GM12878 (cell line): ENCODE measurements at regions not wholly inside any gene's neighbourhood (a gene's known extent, or its start where the extent isn't known, plus 50 kb on each side); places are given as distances from the start of the nearest gene placed in this dataset.

Source experiments
- ATAC-seq: fragments of 200-7000 bp; cut with Tn5 transposase; 3 replicates; pipeline ENCODE4 v1.9.1; 2020; ENCODE audit warnings: mild to moderate bottlenecking, moderate library complexity
- BruUV-seq: library from RNA; stranded (reverse); fragments of 400-500 nt; replicated peaks from 2 replicates; lab custom pipeline; 2021; lab: Mats Ljungman, UMichigan
- CTCF ChIA-PET: fragments of 300-600 bp; sonication (Branson Sonifier 250); formaldehyde crosslinking; extraction: SDS; loops from one replicate; lab custom pipeline; 2021; ENCODE audit warnings: inconsistent platforms; lab: Yijun Ruan, JAX
- POLR2A ChIA-PET: fragments of 350-600 bp; formaldehyde crosslinking; extraction: SDS; loops from one replicate; lab custom pipeline; 2021; ENCODE audit warnings: inconsistent platforms; lab: Charles Lee
- RAD21 ChIA-PET: fragments of 300-600 bp; sonication (Branson Sonifier 250); formaldehyde crosslinking; loops from one replicate; lab custom pipeline; 2023; ENCODE audit warnings: antibody characterized with exemption; ENCODE audit not compliant: unreplicated experiment; lab: Charles Lee
- SMC1A ChIA-PET: fragments of 300-600 bp; sonication (Branson Sonifier 250); formaldehyde crosslinking; loops from one replicate; lab custom pipeline; 2023; ENCODE audit not compliant: unreplicated experiment, uncharacterized antibody; lab: Charles Lee
- DNase-seq: peaks from one replicate; pipeline ENCODE4 v3.0.0-alpha.2; 2011; ENCODE audit warnings: low read depth, low spot score
- FAIRE-seq: peaks from 3 replicates; lab custom pipeline; 2011; peaks lifted over from hg19 to GRCh38; lab: Jason Lieb, UNC
- H2AFZ ChIP-seq: 2 replicates; pipeline ENCODE4 v1.6.0; 2011; ENCODE audit warnings: low read depth, low read length, control low read depth; ENCODE audit not compliant: control insufficient read depth
- H3K27ac ChIP-seq: 2 replicates; pipeline ENCODE4 v1.5.1; 2011; ENCODE audit warnings: control low read depth; ENCODE audit not compliant: control insufficient read depth, insufficient read depth
- H3K27me3 ChIP-seq, 2 experiments: replicated peaks in 1 of 2; 2 replicates each; pipeline versions ENCODE4 v1.6.0 to v1.6.1; 2011; ENCODE audit warnings: low read length in 1 of 2; ENCODE audit not compliant: control insufficient read depth in 2 of 2, insufficient read depth in 2 of 2
- H3K36me3 ChIP-seq, 2 experiments: 2 replicates each; pipeline ENCODE4 v1.5.1; 2011; ENCODE audit warnings: low read length in 1 of 2; ENCODE audit not compliant: control insufficient read depth in 2 of 2, insufficient read depth in 2 of 2
- H3K4me1 ChIP-seq: 2 replicates; pipeline ENCODE4 v1.6.1; 2011; ENCODE audit warnings: mild to moderate bottlenecking, low read length, moderate library complexity, mixed read lengths; ENCODE audit not compliant: control insufficient read depth, insufficient read depth
- H3K4me2 ChIP-seq: 2 replicates; pipeline ENCODE4 v1.6.0; 2011; ENCODE audit warnings: control low read depth; ENCODE audit not compliant: control insufficient read depth, insufficient read depth
- H3K4me3 ChIP-seq: fragments of 200-600 bp; sonication (generic); 2 replicates; pipeline ENCODE4 v1.5.1; 2016
- H3K79me2 ChIP-seq: 2 replicates; pipeline ENCODE4 v1.6.0; 2011; ENCODE audit warnings: low read length; ENCODE audit not compliant: control insufficient read depth, insufficient read depth
- H3K9ac ChIP-seq: 2 replicates; pipeline ENCODE4 v1.8.0; 2011; ENCODE audit warnings: low read length, control low read depth, mixed read lengths; ENCODE audit not compliant: control insufficient read depth, insufficient read depth
- H3K9me3 ChIP-seq: replicated peaks from 3 replicates; pipeline ENCODE4 v1.5.1; 2011; ENCODE audit warnings: mild to moderate bottlenecking, low read length; ENCODE audit not compliant: control insufficient read depth, insufficient read depth
- H4K20me1 ChIP-seq: 2 replicates; pipeline ENCODE4 v1.6.0; 2011; ENCODE audit not compliant: control insufficient read depth, insufficient read depth
- EZH2 ChIP-seq: IDR thresholded peaks from 2 replicates; pipeline ENCODE4 v1.6.1; 2012; ENCODE audit warnings: low read depth, mild to moderate bottlenecking, control low read depth, inconsistent platforms, low read length, borderline replicate concordance; ENCODE audit not compliant: control insufficient read depth
- HDAC6 ChIP-seq: fragments of 200-600 bp; sonication (generic); IDR thresholded peaks from one replicate; pipeline ENCODE4 v1.8.0; 2017; ENCODE audit warnings: antibody characterized with exemption; ENCODE audit not compliant: unreplicated experiment
- NBN ChIP-seq: fragments of 450-650 bp; IDR thresholded peaks from 2 replicates; pipeline ENCODE4 v1.6.1; 2016
- TBL1XR1 ChIP-seq: IDR thresholded peaks from 2 replicates; pipeline ENCODE4 v1.6.1; 2012; ENCODE audit warnings: low read depth, low read length, improper control_type of control experiment
- WRNIP1 ChIP-seq: IDR thresholded peaks from 2 replicates; pipeline ENCODE4 v1.6.1; 2011; ENCODE audit warnings: low read depth, low read length, improper control_type of control experiment, borderline replicate concordance
- WGBS: methylation state at CpG from one replicate; pipeline ENCODE4 v1.1.6; 2016; ENCODE audit warnings: low lambda C conversion rate; ENCODE audit not compliant: insufficient replicate concordance, insufficient coverage; ENCODE audit errors: missing lambda C conversion rate; 5-methylcytosine and 5-hydroxymethylcytosine counted together
- in situ Hi-C: fragments of 300-500 bp; cut with MboI; formaldehyde crosslinking; loops from 9 replicates; pipeline ENCODE4 v1.14.3; 2018; ENCODE audit warnings: mixed read lengths
- intact Hi-C: fragments of 100-400 bp; cut with micrococcal nuclease; formaldehyde crosslinking; loops from one replicate; pipeline ENCODE4 v1.14.2; 2022; ENCODE audit not compliant: unreplicated experiment
- TF ChIP-seq, protein P1 (sequence below): fragments of 150-350 bp; IDR thresholded peaks from 2 replicates; pipeline ENCODE4 v1.6.1; 2014; ENCODE audit warnings: mild to moderate bottlenecking, low read depth, low read length
- TF ChIP-seq, protein P2 (sequence below): fragments of 450-650 bp; formaldehyde crosslinking; IDR thresholded peaks from 2 replicates; pipeline ENCODE4 v1.4.0; 2020; ENCODE audit warnings: mild to moderate bottlenecking, moderate library complexity
- TF ChIP-seq, protein P3 (sequence below): IDR thresholded peaks from 2 replicates; pipeline ENCODE4 v1.6.1; 2011; ENCODE audit warnings: borderline replicate concordance, low read depth, mild to moderate bottlenecking, moderate library complexity, mixed read lengths, low read length; ENCODE audit not compliant: insufficient read depth; ENCODE audit errors: extremely low read length

DNA sequence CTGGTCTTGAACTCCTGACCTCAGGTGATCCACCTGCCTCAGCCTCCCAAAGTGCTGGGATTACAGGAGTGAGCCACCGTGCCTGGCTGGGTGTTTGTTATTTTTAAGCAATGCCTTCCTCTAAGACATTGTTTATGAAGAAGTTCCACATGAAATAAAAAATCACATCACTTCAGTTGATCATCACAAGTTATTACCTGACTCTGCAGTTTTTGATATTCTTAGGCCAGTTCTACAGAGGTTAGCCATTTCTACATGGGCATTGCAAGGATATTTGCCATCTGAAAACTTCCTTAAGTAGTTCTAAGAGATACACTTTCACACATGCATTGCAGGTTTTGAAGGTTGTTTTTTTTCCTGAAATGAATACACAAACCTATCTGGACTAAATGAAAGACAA, 82.1 kb downstream of the PYDC2 start:
- no peak overlapping the region for H3K4me3 ChIP-seq
- BruUV-seq, result no TSS peak
- ChIA-PET SMC1A (interaction anchor here (0.8 kb wide), 1 partner anchor 19 kb away, joined by 4 read pairs; no protein-coding TSS in a partner anchor), CTCF (no interaction called here), POLR2A (no interaction called here), RAD21 (no interaction called here)
- no peaks in the 10 kb centered on the region for H4K20me1 ChIP-seq
- no peak for TF ChIP-seq TBL1XR1
- TF ChIP-seq HDAC6, result no peak
- TF ChIP-seq WRNIP1, result no peak
- TF ChIP-seq, protein P1, sequence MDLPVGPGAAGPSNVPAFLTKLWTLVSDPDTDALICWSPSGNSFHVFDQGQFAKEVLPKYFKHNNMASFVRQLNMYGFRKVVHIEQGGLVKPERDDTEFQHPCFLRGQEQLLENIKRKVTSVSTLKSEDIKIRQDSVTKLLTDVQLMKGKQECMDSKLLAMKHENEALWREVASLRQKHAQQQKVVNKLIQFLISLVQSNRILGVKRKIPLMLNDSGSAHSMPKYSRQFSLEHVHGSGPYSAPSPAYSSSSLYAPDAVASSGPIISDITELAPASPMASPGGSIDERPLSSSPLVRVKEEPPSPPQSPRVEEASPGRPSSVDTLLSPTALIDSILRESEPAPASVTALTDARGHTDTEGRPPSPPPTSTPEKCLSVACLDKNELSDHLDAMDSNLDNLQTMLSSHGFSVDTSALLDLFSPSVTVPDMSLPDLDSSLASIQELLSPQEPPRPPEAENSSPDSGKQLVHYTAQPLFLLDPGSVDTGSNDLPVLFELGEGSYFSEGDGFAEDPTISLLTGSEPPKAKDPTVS, result no peak
- no peak for TF ChIP-seq NBN
- TF ChIP-seq, protein P2, sequence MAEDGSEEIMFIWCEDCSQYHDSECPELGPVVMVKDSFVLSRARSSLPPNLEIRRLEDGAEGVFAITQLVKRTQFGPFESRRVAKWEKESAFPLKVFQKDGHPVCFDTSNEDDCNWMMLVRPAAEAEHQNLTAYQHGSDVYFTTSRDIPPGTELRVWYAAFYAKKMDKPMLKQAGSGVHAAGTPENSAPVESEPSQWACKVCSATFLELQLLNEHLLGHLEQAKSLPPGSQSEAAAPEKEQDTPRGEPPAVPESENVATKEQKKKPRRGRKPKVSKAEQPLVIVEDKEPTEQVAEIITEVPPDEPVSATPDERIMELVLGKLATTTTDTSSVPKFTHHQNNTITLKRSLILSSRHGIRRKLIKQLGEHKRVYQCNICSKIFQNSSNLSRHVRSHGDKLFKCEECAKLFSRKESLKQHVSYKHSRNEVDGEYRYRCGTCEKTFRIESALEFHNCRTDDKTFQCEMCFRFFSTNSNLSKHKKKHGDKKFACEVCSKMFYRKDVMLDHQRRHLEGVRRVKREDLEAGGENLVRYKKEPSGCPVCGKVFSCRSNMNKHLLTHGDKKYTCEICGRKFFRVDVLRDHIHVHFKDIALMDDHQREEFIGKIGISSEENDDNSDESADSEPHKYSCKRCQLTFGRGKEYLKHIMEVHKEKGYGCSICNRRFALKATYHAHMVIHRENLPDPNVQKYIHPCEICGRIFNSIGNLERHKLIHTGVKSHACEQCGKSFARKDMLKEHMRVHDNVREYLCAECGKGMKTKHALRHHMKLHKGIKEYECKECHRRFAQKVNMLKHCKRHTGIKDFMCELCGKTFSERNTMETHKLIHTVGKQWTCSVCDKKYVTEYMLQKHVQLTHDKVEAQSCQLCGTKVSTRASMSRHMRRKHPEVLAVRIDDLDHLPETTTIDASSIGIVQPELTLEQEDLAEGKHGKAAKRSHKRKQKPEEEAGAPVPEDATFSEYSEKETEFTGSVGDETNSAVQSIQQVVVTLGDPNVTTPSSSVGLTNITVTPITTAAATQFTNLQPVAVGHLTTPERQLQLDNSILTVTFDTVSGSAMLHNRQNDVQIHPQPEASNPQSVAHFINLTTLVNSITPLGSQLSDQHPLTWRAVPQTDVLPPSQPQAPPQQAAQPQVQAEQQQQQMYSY (CRISPR knock-in tag), result no peak
- no peak for TF ChIP-seq EZH2
- TF ChIP-seq, protein P3, sequence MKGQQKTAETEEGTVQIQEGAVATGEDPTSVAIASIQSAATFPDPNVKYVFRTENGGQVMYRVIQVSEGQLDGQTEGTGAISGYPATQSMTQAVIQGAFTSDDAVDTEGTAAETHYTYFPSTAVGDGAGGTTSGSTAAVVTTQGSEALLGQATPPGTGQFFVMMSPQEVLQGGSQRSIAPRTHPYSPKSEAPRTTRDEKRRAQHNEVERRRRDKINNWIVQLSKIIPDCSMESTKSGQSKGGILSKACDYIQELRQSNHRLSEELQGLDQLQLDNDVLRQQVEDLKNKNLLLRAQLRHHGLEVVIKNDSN, result no peak
- ATAC-seq (no peak), FAIRE-seq (no peak), DNase-seq (no peak)
- no peaks in the 10 kb centered on the region for H3K27me3 ChIP-seq
- H3K9ac ChIP-seq, result no peak overlapping the region
- H3K79me2 ChIP-seq, result no peaks in the 10 kb centered on the region
- no peak overlapping the region for H2AFZ ChIP-seq
- H3K9me3 ChIP-seq, result no peaks in the 10 kb centered on the region
- intact Hi-C loops, result no loop called here
- WGBS, result 44% methylated on average over 1 of the region's 1 CpG
- no peak overlapping the region for H3K4me2 ChIP-seq
- no peaks in the 10 kb centered on the region for H3K36me3 ChIP-seq
- H3K4me1 ChIP-seq, result no peaks in the 10 kb centered on the region
- no peak overlapping the region for H3K27ac ChIP-seq
- in situ Hi-C loops, result no loop called here
